IMR-90 (cell line): ENCODE measurements at regions not wholly inside any gene's neighbourhood (a gene's known extent, or its start where the extent isn't known, plus 50 kb on each side); places are given as distances from the start of the nearest gene placed in this dataset.
"Not testable (repeated sequence)": the region's sequence is repeated elsewhere in the genome, so short reads cannot be mapped to it uniquely, and the experiment has no call there.

Experiments
- ATAC-seq: fragments of 200-7000 bp; cut with Tn5 transposase; 2 replicates; pipeline ENCODE4 v1.9.1; 2020; ENCODE audit warnings: low read depth, mild to moderate bottlenecking, moderate library complexity
- BruUV-seq: library from RNA; stranded (reverse); fragments of 400-500 nt; replicated peaks from 2 replicates; lab custom pipeline; 2021; lab: Mats Ljungman, UMichigan
- CTCF ChIA-PET: fragments of 300-600 bp; formaldehyde crosslinking; extraction: SDS; loops from one replicate; lab custom pipeline; 2021; ENCODE audit warnings: antibody characterized with exemption; lab: Yijun Ruan, JAX
- POLR2A ChIA-PET: fragments of 300-600 bp; sonication (Branson Sonifier 250); formaldehyde crosslinking; loops from one replicate; lab custom pipeline; 2022; ENCODE audit warnings: antibody characterized with exemption; ENCODE audit not compliant: unreplicated experiment; lab: Charles Lee
- DNase-seq: peaks from one replicate; pipeline ENCODE4 v3.0.0; 2013
- H2AFZ ChIP-seq: replicated peaks from 2 replicates; pipeline ENCODE3; 2013; ENCODE audit warnings: low read length, mild to moderate bottlenecking; ENCODE audit not compliant: poor library complexity
- H2AK5ac ChIP-seq: 2 replicates; pipeline ENCODE4 v1.6.1; 2013; ENCODE audit warnings: low read depth, low read length, inconsistent platforms
- H2AK9ac ChIP-seq: replicated peaks from 2 replicates; pipeline ENCODE3; 2013; ENCODE audit warnings: mild to moderate bottlenecking, low read depth, low read length, moderate library complexity; ENCODE audit not compliant: poor library complexity
- H2BK120ac ChIP-seq: 2 replicates; pipeline ENCODE4 v1.6.1; 2013; ENCODE audit warnings: low read depth, low read length, inconsistent platforms
- H2BK15ac ChIP-seq: 3 replicates; pipeline ENCODE4 v1.6.1; 2013; ENCODE audit warnings: low read depth, low read length, inconsistent platforms
- H2BK20ac ChIP-seq: 2 replicates; pipeline ENCODE4 v1.6.1; 2013; ENCODE audit warnings: low read depth, mild to moderate bottlenecking, inconsistent platforms, low read length, moderate library complexity
- H2BK5ac ChIP-seq: 2 replicates; pipeline ENCODE4 v1.6.1; 2013; ENCODE audit warnings: mild to moderate bottlenecking, low read depth, low read length, inconsistent platforms; ENCODE audit not compliant: poor library complexity, severe bottlenecking
- H3K14ac ChIP-seq: replicated peaks from 2 replicates; pipeline ENCODE4 v1.6.1; 2013; ENCODE audit warnings: low read depth, low read length, inconsistent platforms
- H3K18ac ChIP-seq: 2 replicates; pipeline ENCODE4 v1.6.1; 2013; ENCODE audit warnings: low read depth, low read length, control low read depth
- H3K23ac ChIP-seq: 2 replicates; pipeline ENCODE4 v1.6.1; 2013; ENCODE audit warnings: low read depth, low read length, inconsistent platforms
- H3K27ac ChIP-seq: 2 replicates; pipeline ENCODE4 v1.5.1; 2013; ENCODE audit warnings: mild to moderate bottlenecking, control low read depth, low read length; ENCODE audit not compliant: insufficient read depth
- H3K27me3 ChIP-seq: 2 replicates; pipeline ENCODE4 v1.6.1; 2013; ENCODE audit warnings: low read length; ENCODE audit not compliant: control insufficient read depth, insufficient read depth
- H3K36me3 ChIP-seq: 2 replicates; pipeline ENCODE4 v1.6.1; 2013; ENCODE audit warnings: low read length, mixed read lengths; ENCODE audit not compliant: control insufficient read depth, insufficient read depth
- H3K4ac ChIP-seq: 2 replicates; pipeline ENCODE4 v1.6.1; 2013; ENCODE audit warnings: low read depth, low read length, inconsistent platforms
- H3K4me1 ChIP-seq: 2 replicates; pipeline ENCODE4 v1.6.1; 2013; ENCODE audit warnings: low read length, mixed read lengths; ENCODE audit not compliant: control insufficient read depth, insufficient read depth
- H3K4me2 ChIP-seq: 2 replicates; pipeline ENCODE4 v1.6.1; 2013; ENCODE audit warnings: low read depth, mild to moderate bottlenecking, control low read depth, low read length, moderate library complexity
- H3K4me3 ChIP-seq: 2 replicates; pipeline ENCODE4 v1.5.1; 2013; ENCODE audit warnings: low read depth, mild to moderate bottlenecking, control low read depth, low read length, moderate library complexity; ENCODE audit not compliant: insufficient read depth
- H3K56ac ChIP-seq: 2 replicates; pipeline ENCODE4 v1.6.1; 2013; ENCODE audit warnings: low read length, inconsistent platforms; ENCODE audit not compliant: insufficient read depth; ENCODE audit errors: extremely low read depth
- H3K79me1 ChIP-seq, 2 experiments: 2 replicates each; pipeline ENCODE4 v1.6.1; 2013; ENCODE audit warnings: low read length in 2 of 2, inconsistent platforms in 1 of 2, low read depth in 1 of 2
- H3K9ac ChIP-seq: 2 replicates; pipeline ENCODE4 v1.6.1; 2013; ENCODE audit warnings: low read depth, low read length, control low read depth
- H3K9me1 ChIP-seq: 2 replicates; pipeline ENCODE4 v1.6.1; 2013; ENCODE audit warnings: low read length, inconsistent platforms; ENCODE audit not compliant: insufficient read depth
- H3K9me3 ChIP-seq: 2 replicates; pipeline ENCODE4 v1.6.1; 2013; ENCODE audit warnings: low read length; ENCODE audit not compliant: control insufficient read depth, insufficient read depth
- H4K20me1 ChIP-seq: 2 replicates; pipeline ENCODE4 v1.6.1; 2013; ENCODE audit warnings: low read length, inconsistent platforms; ENCODE audit not compliant: insufficient read depth
- H4K5ac ChIP-seq: 2 replicates; pipeline ENCODE4 v1.6.1; 2013; ENCODE audit warnings: mild to moderate bottlenecking, low read depth, low read length, control low read depth
- H4K8ac ChIP-seq, 2 experiments: 2 replicates each; pipeline ENCODE4 v1.6.1; 2013; ENCODE audit warnings: low read depth in 2 of 2, low read length in 2 of 2, control low read depth in 1 of 2, inconsistent platforms in 1 of 2
- H4K91ac ChIP-seq: 2 replicates; pipeline ENCODE4 v1.6.1; 2013; ENCODE audit warnings: low read depth, low read length, inconsistent platforms; ENCODE audit not compliant: insufficient read depth
- WGBS, 2 experiments: methylation state at CpG; one replicate each; pipeline versions ENCODE4 v1.1.5 to v1.1.7; 2013; ENCODE audit warnings: missing lambda C conversion rate in 2 of 2; ENCODE audit not compliant: insufficient read length in 1 of 2; ENCODE audit errors: extremely low coverage in 2 of 2; 5-methylcytosine and 5-hydroxymethylcytosine counted together
- dilution Hi-C: fragments of 300-500 bp; cut with HindIII; formaldehyde crosslinking; loops from one replicate; pipeline ENCODE4 v1.14.3; 2018; ENCODE audit warnings: low sequenced_read_pairs; ENCODE audit not compliant: unreplicated experiment
- in situ Hi-C: fragments of 300-500 bp; cut with MboI; formaldehyde crosslinking; loops from 3 replicates; pipeline ENCODE4 v1.14.3; 2019; ENCODE audit warnings: low sequenced_read_pairs, inconsistent platforms, mixed read lengths
- intact Hi-C: fragments of 100-400 bp; cut with micrococcal nuclease; formaldehyde crosslinking; loops from 2 replicates; pipeline ENCODE4 v1.10.0; 2022

DNA sequence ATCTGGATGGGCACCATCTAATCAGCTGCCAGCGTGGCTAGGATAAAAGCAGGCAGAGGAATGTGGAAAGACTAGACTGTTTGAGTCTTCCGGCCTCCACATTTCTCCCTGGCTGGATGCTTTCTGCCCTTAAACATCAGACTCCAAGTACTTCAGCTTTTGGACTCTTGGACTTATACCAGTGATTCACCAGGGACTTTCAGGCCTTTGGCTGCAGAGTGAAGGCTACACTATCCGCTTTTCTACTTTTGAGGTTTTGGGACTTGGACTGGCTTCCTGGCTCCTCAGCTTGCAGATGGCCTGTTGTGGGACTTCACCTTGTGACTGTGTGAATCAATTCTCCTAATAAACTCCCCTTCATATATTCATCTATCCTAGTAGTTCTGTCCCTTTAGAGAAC is 88.5 kb upstream of the NEGR1 start:
- H2AK5ac ChIP-seq, H3K9me1 ChIP-seq, H2AFZ ChIP-seq, H3K36me3 ChIP-seq, H3K23ac ChIP-seq, H3K4me3 ChIP-seq, in situ Hi-C loops, BruUV-seq, H4K91ac ChIP-seq, H3K14ac ChIP-seq, intact Hi-C loops, H2AK9ac ChIP-seq, H4K5ac ChIP-seq, H3K4me1 ChIP-seq, H3K9me3 ChIP-seq, H4K20me1 ChIP-seq, CTCF ChIA-PET, H3K18ac ChIP-seq, H3K27ac ChIP-seq, DNase-seq, H3K27me3 ChIP-seq, H3K79me1 ChIP-seq, H2BK20ac ChIP-seq, H2BK120ac ChIP-seq, POLR2A ChIA-PET, H2BK5ac ChIP-seq, H3K56ac ChIP-seq, H4K8ac ChIP-seq, H3K4ac ChIP-seq, H3K9ac ChIP-seq, dilution Hi-C loops, H2BK15ac ChIP-seq, ATAC-seq, H3K4me2 ChIP-seq: not testable (repeated sequence)
- 80% methylated on average over 1 of the region's 3 CpGs; no CpG with 5 or more reads in 1 of the 2 experiments for WGBS, 2 experiments
